Fibroblast of skin of right biceps (primary cell): ENCODE measurements at regions not wholly inside any gene's neighbourhood (a gene's known extent, or its start where the extent isn't known, plus 50 kb on each side); places are given as distances from the start of the nearest gene placed in this dataset.

Source experiments
- DNase-seq: peaks from one replicate; pipeline ENCODE4 v3.0.0-alpha.2; 2013

- DNase-seq = no peak
Measured at GRCh38 chr15:47552978-47553608, 164.2 kb upstream of the SEMA6D start.

DNA sequence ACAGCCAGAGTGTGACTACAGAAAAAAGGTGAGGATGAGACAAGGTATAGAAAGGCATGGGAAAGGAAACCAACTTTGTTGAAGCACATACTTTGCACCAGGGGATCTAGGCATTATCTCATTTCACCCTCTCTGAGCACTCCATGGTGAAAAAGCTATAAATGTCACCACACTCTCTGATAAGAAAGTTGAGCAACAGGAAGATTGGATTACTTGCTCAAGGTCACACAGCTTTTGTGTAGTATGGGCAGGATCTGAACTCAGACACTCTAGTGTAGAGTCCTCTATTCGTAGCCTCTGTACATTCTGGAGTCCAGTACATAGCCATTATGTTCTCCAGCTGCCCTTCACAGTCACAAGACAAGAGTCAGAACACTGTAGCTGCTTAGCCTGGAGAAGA is 163.4 kb upstream of the SEMA6D start:
- no peak for DNase-seq

DNA sequence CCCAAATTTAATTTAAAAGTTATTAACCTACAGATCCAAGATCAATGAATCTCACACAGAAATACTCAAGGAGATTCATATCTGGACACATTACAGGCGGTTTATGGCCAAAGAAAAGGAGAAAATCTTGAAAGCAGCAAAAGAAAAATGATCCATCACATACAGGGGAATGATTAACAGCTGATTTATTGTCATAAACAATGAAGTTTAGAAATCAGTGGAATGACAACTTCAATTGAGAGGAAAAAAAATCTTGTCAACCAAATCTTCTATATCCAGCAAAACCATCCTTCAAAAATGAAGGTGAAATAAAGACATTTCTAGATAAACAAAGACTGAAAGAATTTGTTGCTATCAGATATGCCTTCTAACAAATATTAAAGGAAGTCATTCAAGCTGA is 156.2 kb upstream of the SEMA6D start:
- no peak for DNase-seq

DNA sequence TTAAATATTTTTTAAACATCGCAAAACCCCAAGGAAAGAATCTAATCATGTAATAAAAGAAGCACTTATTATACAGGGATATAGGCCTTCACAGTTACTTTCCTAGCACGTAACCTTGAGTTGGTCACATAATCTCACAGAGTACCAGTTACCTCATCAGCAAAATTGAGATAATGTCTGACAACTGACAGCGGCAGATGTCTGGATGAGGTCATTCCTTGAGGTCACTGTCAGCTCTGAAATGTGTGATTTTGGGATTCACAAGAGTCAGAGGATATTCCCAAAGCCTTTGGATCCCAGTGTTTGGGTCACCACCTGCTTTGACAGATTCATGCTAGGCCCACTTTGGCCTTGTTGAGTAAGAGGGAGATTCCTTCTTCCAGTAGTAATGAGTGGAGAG is 151.4 kb upstream of the SEMA6D start:
- DNase-seq = no peak

DNA sequence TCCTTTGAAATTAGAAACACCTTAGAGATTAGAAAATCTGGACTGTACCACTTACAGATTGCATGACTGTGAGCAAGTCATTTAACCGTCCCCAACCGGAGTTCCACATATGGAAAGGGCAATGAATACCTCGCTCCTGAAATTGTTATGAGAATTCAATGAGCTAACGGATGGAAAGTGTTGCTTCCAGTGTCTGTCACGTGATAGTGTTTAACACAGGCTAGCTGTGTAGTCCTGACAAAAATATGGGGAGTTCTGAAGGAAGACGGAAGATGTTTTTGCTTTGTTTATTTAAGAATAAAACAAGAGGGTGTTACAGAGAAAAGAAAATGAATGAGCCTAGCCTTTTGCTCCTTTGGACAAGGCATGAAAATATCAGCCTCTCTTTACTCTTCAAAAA is 150.7 kb upstream of the SEMA6D start:
- no peak for DNase-seq

DNA sequence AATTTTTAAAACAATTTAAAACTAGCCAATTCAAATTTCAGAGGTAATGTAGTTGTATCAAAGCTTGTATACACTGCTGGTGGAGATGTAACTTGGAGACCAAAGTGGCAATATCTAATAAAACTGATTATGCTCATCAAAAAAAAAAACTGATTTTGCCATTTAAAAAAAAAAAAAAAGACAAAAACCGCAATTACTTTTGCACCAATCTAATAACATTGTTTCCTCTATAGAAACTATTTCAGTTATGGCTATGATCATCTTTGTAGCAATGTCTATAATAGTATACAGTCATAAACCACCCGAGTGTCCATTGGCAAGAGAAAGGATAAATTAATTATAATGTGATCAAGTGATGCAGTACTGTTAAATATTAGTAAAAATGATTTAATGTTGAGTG is 149.3 kb upstream of the SEMA6D start:
- DNase-seq = no peak

DNA sequence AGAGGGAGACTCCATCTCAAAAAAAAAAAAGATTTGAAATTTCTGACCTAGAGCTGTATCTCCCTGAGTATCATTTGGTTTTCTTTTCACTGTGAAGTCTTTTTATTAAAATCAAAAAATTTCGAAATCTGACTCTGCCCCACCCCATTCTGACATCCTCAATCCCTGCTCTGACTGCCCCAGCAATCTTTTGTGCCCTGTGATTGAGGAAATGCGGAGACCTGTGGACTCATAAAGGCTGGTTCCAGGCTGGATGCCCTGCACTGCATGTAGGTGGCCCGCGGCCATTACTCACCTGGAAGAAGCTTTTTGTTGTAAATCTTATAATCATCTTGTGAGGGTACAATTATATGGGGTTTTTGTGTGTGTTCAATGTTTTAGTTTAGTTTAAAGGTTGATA is 147.3 kb upstream of the SEMA6D start:
- DNase-seq = no peak

- DNase-seq = no peak
Measured at GRCh38 chr15:47570451-47570850, 146.9 kb upstream of the SEMA6D start.

GRCh38 chr15:47570881-47571640 is 146.2 kb upstream of the SEMA6D start:
- DNase-seq = peak; percentile 19

- no peak for DNase-seq
Measured at GRCh38 chr15:47573673-47574072, 143.6 kb upstream of the SEMA6D start.

- peak; percentile 12 for DNase-seq
Measured at GRCh38 chr15:47577000-47577399, 140.3 kb upstream of the SEMA6D start.

DNA sequence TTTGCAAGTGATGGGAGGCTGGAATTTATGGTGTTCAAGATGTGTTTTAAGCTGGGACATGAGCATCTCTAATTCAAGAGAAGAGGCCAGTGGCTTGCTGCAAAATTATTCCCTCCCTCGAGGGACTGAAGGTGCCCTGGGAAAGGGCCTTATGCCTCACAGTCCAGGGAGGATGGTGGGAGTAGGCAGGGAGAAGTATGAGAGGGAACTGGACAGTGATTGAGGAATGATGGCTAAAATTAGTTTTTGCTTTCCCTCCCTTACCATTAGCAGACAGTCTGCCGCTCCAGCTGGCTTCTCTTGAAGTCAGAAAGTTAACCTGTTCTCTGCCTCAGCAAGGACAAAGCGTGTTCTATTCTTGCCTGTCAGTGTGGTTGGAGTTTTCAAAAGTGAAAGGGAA is 139.8 kb upstream of the SEMA6D start:
- no peak for DNase-seq

DNA sequence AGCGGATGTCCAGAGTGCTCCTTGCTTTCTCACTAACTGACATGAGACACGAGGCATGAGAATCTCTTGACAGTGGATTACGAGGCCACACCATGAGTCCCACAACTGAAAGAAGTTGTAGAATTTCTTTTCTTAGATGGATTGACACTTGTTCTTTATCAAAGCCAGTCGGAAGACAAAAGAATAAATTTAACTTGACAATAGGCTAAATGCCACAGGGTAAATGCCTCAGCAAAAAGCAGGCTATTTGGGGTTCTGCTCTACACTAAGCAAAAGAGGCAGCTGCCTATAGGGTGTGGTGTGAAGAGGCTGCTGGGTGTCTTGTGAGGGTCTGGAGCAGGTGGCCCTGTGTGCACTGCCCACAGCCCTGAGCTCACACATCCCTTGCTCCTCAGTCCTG is 135.1 kb upstream of the SEMA6D start:
- DNase-seq = no peak

DNA sequence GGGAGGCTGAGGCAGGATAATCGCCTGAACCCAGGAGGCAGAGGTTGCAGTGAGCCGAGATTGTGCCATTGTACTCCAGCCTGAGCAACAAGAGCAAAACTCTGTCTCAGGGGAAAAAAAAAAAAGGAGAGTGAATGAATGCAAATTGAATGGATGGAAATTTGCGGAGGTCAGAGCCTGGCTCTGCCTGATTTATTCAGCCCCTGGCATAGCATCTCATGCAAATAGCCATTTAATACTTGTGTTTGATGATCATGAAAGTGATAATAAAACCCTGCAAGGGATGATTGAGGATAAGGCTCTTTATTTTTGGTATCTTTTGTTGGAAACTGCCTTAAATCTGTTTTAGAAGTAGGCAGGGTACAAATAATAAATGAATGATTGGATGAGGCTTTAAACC is 133.0 kb upstream of the SEMA6D start:
- no peak for DNase-seq

GRCh38 chr15:47586653-47587224 is 130.6 kb upstream of the SEMA6D start:
- DNase-seq = peak; percentile 61

DNA sequence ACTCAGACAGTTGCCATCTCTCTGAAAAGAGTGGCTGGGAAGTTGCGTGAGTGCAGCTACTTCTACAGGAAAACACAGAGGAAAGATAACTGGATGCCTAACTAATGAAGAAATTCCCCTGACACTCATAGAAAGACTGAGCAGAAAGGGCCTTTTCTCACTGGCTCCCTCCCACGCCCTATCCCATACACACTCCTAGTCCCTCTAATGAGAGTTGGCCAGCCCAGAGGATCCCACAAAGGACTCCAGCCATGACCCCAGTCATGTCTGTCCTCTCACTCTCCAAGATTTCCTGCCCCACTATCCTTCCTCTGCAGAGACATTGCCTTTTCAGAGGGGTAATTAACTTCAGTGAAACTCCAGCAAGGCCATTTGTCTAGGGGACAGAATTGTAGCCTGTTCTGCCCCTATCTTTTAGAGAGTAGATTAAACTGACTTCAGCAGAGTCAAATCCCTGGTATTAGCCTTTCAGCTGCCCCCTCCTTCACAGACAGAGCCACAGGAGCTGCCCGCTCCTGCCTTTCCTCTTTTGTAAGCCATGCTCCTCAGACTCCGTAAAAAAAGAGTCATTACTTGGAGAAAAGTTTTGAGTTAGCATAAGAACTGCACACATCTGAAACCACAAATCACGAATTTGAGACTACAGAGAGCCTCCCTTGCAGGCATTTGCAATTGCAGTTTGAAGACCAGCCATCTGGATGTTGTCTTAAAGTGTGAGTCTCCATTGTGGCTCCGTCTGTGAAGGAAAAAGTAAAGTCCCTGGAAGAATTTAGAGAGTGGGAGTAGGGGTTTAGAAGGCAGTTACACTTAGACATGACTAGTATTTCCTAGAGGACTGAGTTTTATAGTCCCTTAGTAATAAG is 129.1 kb upstream of the SEMA6D start:
- DNase-seq = peak; percentile 12

- peak; percentile 4 for DNase-seq
Measured at GRCh38 chr15:47588958-47589357, 128.3 kb upstream of the SEMA6D start.

DNA sequence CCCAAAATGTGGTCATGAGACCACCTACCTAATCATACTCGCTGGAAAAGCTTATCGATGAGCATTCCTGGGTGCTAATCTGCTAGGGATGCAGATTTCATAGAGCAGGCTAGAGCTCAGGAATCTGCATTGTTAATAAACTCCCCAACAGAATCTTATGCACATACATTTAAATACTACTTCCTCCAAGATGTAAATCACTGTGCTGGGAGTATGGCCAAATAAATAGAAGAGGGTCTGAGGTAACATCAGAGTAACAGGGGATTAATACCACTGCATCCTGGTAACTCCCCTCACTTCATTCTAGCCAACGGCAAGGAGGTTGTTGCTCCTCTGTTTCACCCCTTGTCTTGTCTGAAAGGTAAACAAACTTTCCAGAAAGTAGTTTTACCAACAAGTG is 118.3 kb upstream of the SEMA6D start:
- DNase-seq = no peak

GRCh38 chr15:47599806-47600205 is 117.5 kb upstream of the SEMA6D start:
- DNase-seq = no peak

DNA sequence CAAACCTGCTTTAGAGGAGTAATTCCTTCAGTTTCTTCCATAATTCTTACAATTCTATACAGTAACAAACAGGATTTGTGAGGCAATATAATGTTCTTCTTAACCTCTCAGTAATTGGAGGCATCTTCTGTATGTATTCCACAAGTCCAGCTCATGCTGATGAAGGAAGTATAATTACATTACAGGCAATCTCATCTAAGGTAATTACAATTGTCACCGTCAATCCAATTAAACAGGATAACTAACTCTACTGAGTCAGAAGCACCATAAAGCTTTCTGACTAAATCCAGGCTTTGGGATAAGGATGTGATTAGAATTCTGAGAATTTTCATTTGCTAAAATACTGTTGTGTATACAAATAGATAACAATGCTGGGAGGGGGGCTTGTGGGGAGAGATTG is 115.2 kb upstream of the SEMA6D start:
- no peak for DNase-seq

DNA sequence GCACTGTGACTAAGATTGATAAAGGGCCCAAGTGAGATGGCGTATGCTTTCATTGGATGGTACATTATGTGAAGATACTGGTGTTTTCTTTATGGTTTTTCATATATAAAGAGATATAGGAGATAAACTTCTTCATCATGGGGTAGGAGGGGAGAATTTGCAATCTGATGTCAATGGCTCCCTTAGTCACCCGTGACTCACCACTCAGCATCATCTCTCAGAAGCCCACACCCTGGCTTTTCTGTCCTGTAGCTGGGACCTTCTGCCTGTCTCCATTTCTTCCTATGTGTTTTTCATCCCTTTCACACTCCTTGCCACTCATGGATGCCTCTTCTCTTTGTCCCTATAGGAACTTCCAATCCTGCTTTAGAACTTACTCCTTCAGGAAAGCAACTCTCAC is 114.3 kb upstream of the SEMA6D start:
- DNase-seq = peak; percentile 36

DNA sequence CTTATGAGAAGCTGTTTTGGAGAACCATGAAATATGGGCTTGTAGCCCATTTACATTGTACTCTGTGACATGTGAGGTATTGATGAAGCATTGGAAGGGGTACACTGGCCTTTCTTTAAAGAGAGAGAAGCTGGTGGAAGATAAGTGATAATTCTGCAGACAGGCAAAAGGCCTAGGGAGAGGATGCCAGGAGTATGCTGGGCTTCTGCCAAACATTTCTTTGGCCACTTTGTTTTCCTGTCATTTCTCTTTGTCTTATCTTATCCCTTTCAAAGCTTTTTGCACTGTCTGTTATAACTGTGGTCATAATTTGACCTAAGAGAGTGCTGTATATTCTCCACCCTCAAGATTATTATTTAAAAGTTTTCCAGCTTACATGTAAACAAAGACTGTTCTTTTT is 109.6 kb upstream of the SEMA6D start:
- DNase-seq = no peak

DNA sequence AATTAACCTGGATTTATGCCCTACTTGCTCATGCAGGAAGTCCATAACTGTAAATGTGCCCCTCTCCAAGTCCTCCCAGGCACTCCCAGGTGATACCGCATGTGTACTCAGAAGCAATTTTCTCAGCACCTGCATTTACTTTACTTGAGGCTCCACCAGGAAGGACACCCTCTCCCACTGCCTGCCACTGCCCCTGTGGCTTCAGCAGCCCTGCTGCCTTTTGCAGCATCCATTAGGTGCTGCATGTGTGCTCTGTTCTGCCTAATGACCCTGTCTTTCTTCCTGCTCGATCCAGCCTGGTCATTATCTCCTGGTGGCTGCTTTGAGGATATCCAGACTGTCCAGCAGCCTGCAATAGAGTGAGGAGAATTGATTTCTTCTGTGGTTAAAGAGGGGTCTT is 107.6 kb upstream of the SEMA6D start:
- DNase-seq = no peak

DNA sequence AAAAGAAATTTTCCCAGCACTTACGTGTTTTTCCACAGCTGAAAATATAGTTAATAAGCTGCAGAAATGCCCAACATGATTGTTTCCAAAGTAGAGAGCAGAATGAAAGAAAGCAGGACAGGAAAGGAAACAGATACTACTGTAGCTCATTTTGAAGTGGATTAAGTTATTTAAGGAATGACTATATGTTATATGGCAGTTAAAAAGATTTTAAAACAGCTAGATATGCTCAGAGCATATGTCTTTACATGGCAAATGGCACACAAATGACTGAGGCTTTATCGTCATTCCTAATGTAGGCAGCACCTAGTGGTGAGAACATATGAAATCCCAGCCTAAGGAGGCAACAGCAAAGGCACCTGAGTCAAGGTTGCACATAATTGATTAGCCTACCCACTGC is 106.6 kb upstream of the SEMA6D start:
- DNase-seq = no peak
